ENCODE measurements at regions not wholly inside any gene's neighbourhood (a gene's known extent, or its start where the extent isn't known, plus 50 kb on each side); places are given as distances from the start of the nearest gene placed in this dataset.

DNA sequence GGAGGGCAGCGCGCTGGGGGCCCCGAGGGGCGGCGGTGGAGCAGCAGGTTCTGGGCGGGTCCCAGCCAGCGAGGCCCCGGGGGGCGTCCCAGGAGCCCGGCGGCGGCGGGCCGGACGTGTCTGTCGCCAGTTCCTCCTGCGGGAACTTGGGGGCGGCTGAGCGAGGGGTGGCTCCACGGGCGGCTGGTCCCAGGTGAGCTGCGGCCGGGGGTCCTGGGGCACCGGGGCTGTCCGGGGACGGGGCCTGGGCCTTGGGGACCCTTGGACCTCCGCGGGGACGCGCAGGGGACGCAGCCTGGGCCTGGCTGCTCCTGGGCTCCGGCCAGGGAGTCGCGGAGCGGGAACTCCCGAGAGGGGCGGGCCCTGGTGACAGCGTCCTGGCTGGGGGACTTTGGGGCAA is 54.2 kb upstream of the ZNF267 start:
- H3K36me3 Mint-ChIP-seq = no peaks in the 10 kb centered on the region
- no peak for DNase-seq (ENCODE audit: low spot score in 2 of 2, unreplicated experiment in 2 of 2)
- no peaks in the 10 kb centered on the region for H3K27me3 Mint-ChIP-seq (ENCODE audit: low read depth)
- peaks cover 34% of the 10 kb centered on the region for H3K9me3 Mint-ChIP-seq
- TF ChIP-seq, protein P1, sequence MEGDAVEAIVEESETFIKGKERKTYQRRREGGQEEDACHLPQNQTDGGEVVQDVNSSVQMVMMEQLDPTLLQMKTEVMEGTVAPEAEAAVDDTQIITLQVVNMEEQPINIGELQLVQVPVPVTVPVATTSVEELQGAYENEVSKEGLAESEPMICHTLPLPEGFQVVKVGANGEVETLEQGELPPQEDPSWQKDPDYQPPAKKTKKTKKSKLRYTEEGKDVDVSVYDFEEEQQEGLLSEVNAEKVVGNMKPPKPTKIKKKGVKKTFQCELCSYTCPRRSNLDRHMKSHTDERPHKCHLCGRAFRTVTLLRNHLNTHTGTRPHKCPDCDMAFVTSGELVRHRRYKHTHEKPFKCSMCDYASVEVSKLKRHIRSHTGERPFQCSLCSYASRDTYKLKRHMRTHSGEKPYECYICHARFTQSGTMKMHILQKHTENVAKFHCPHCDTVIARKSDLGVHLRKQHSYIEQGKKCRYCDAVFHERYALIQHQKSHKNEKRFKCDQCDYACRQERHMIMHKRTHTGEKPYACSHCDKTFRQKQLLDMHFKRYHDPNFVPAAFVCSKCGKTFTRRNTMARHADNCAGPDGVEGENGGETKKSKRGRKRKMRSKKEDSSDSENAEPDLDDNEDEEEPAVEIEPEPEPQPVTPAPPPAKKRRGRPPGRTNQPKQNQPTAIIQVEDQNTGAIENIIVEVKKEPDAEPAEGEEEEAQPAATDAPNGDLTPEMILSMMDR (IDR thresholded peaks at IDR 0.05; ENCODE audit: unreplicated experiment) = no peak
- no peaks in the 10 kb centered on the region for H3K4me1 Mint-ChIP-seq
- no peak overlapping the region for H3K27ac Mint-ChIP-seq
- no peak overlapping the region for H3K4me3 Mint-ChIP-seq

DNA sequence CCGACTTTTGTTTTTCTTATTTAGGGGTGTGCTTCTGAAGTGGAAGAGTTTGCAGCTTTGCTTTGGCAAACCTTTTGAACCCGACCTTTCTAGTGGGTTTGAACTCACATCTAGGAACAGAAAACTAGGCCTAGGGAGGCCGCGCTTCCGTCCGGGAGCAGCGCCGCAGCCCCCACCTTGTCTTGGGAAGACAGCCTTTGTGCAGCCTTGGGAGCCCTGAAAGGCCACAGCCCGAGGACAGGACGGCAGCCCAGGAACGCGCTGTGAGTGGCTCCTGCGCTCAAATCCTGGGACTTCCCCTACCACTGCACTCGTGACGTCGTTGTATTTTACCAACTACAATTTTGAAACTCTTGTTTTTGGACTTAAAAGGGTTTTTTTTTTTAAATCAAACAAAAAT is 53.7 kb upstream of the ZNF267 start:
- H3K4me3 Mint-ChIP-seq = no peak overlapping the region
- H3K27me3 Mint-ChIP-seq (ENCODE audit: low read depth) = no peaks in the 10 kb centered on the region
- peaks cover 36% of the 10 kb centered on the region for H3K9me3 Mint-ChIP-seq
- TF ChIP-seq, protein P1 (IDR thresholded peaks at IDR 0.05; ENCODE audit: unreplicated experiment) = no peak
- no peak overlapping the region for H3K27ac Mint-ChIP-seq
- H3K4me1 Mint-ChIP-seq = no peaks in the 10 kb centered on the region
- H3K36me3 Mint-ChIP-seq = no peaks in the 10 kb centered on the region
- no peak for DNase-seq (ENCODE audit: low spot score in 2 of 2, unreplicated experiment in 2 of 2)
